ENCODE measurements at regions not wholly inside any gene's neighbourhood (a gene's known extent, or its start where the extent isn't known, plus 50 kb on each side); places are given as distances from the start of the nearest gene placed in this dataset.

GRCh38 chr7:9835199-9835598, 1138.5 kb upstream of the PHF14 start:
- H3K9me3 ChIP-seq (ENCODE audit: control insufficient read depth in 1 of 2, insufficient read depth in 1 of 2, low read length in 2 of 2): no peaks in the 10 kb centered on the region
- Mint-ChIP-seq H3K4me3 (no peak overlapping the region), H3K4me1 (ENCODE audit: low read depth) (no peaks in the 10 kb centered on the region), H3K9me3 (peaks cover 7% of the 10 kb centered on the region), H3K27ac (no peak overlapping the region), H3K27me3 (no peaks in the 10 kb centered on the region), H3K36me3 (ENCODE audit: low read depth) (no peaks in the 10 kb centered on the region)
- DNase-seq (no peak), ATAC-seq (ENCODE audit: poor library complexity) (no peak)
- H3K36me3 ChIP-seq (ENCODE audit: insufficient read depth, low read length): no peaks in the 10 kb centered on the region
- ChIA-PET POLR2A (no interaction called here), CTCF (no interaction called here)
- H3K27ac ChIP-seq (ENCODE audit: low read depth in 1 of 2, low read length in 2 of 2): no peak overlapping the region
- H3K4me3 ChIP-seq (ENCODE audit: low read length): no peak overlapping the region
- no peaks in the 10 kb centered on the region for H3K27me3 ChIP-seq (ENCODE audit: control insufficient read depth in 1 of 2, insufficient read depth in 2 of 2, low read length in 2 of 2)
- no peaks in the 10 kb centered on the region for H3K4me1 ChIP-seq (ENCODE audit: insufficient read depth, low read length)
- TF ChIP-seq CTCF (IDR thresholded peaks at IDR 0.05): no peak
- intact Hi-C loops (cut with DNase I, micrococcal nuclease): no loop called here

- H3K4me3 Mint-ChIP-seq: no peak overlapping the region
- Histone ChIP-seq H3K27me3 (ENCODE audit: control insufficient read depth in 1 of 2, insufficient read depth in 2 of 2, low read length in 2 of 2) (no peaks in the 10 kb centered on the region), H3K27ac (ENCODE audit: low read depth in 1 of 2, low read length in 2 of 2) (no peak overlapping the region), H3K4me3 (ENCODE audit: low read length) (no peak overlapping the region), H3K9me3 (ENCODE audit: control insufficient read depth in 1 of 2, insufficient read depth in 1 of 2, low read length in 2 of 2) (no peaks in the 10 kb centered on the region), H3K36me3 (ENCODE audit: insufficient read depth, low read length) (no peaks in the 10 kb centered on the region), H3K4me1 (ENCODE audit: insufficient read depth, low read length) (no peaks in the 10 kb centered on the region)
- H3K27ac Mint-ChIP-seq: no peak overlapping the region
- H3K36me3 Mint-ChIP-seq (ENCODE audit: low read depth): no peaks in the 10 kb centered on the region
- H3K4me1 Mint-ChIP-seq (ENCODE audit: low read depth): no peaks in the 10 kb centered on the region
- POLR2A ChIA-PET: no interaction called here
- peaks cover 7% of the 10 kb centered on the region for H3K9me3 Mint-ChIP-seq
- DNase-seq (no peak), ATAC-seq (ENCODE audit: poor library complexity) (no peak)
- TF ChIP-seq CTCF (IDR thresholded peaks at IDR 0.05): no peak
- CTCF ChIA-PET: no interaction called here
- H3K27me3 Mint-ChIP-seq: no peaks in the 10 kb centered on the region
- intact Hi-C loops (cut with DNase I, micrococcal nuclease): no loop called here
Observed at GRCh38 chr7:9836671-9837070, 1137.0 kb upstream of the PHF14 start.

GRCh38 chr7:9842301-9842700, 1131.4 kb upstream of the PHF14 start:
- no peaks in the 10 kb centered on the region for H3K4me1 Mint-ChIP-seq (ENCODE audit: low read depth)
- peaks cover 5% of the 10 kb centered on the region for H3K9me3 Mint-ChIP-seq
- H3K4me1 ChIP-seq (ENCODE audit: insufficient read depth, low read length): no peaks in the 10 kb centered on the region
- H3K27me3 Mint-ChIP-seq: no peaks in the 10 kb centered on the region
- peaks cover 0 to 4% of the 10 kb centered on the region in 2 experiments for H3K9me3 ChIP-seq (ENCODE audit: control insufficient read depth in 1 of 2, insufficient read depth in 1 of 2, low read length in 2 of 2)
- intact Hi-C loops (cut with DNase I, micrococcal nuclease): no loop called here
- H3K4me3 Mint-ChIP-seq: no peak overlapping the region
- ATAC-seq (ENCODE audit: poor library complexity): no peak
- H3K4me3 ChIP-seq (ENCODE audit: low read length): no peak overlapping the region
- no peaks in the 10 kb centered on the region for H3K36me3 Mint-ChIP-seq (ENCODE audit: low read depth)
- POLR2A ChIA-PET: no interaction called here
- CTCF ChIA-PET: no interaction called here
- H3K27me3 ChIP-seq (ENCODE audit: control insufficient read depth in 1 of 2, insufficient read depth in 2 of 2, low read length in 2 of 2): no peaks in the 10 kb centered on the region
- H3K27ac Mint-ChIP-seq: no peak overlapping the region
- TF ChIP-seq CTCF (IDR thresholded peaks at IDR 0.05): no peak
- no peak overlapping the region for H3K27ac ChIP-seq (ENCODE audit: low read depth in 1 of 2, low read length in 2 of 2)
- H3K36me3 ChIP-seq (ENCODE audit: insufficient read depth, low read length): no peaks in the 10 kb centered on the region
- DNase-seq: no peak
